K562 (cell line): ENCODE measurements at regions not wholly inside any gene's neighbourhood (a gene's known extent, or its start where the extent isn't known, plus 50 kb on each side); places are given as distances from the start of the nearest gene placed in this dataset.

Source experiments
- ATF2 ChIP-seq: sonication (generic); formaldehyde crosslinking; IDR thresholded peaks from 2 replicates; pipeline ENCODE4 v1.8.1; 2022; ENCODE audit warnings: missing genetic modification reagents
- CHD7 ChIP-seq: fragments of 200-600 bp; sonication (generic); IDR thresholded peaks from one replicate; pipeline ENCODE4 v1.6.1; 2012; ENCODE audit warnings: mild to moderate bottlenecking, low read depth, low read length, inconsistent platforms
- HNRNPH1 ChIP-seq: fragments of 200-400 bp; formaldehyde crosslinking; optimal IDR thresholded peaks from 2 replicates; pipeline ENCODE3; 2017; ENCODE audit warnings: low read depth, mild to moderate bottlenecking, low read length, moderate library complexity
- MYNN ChIP-seq, 2 experiments: sonication (generic); formaldehyde crosslinking in 1 of 2; IDR thresholded peaks; 2 replicates each; pipeline versions ENCODE4 v1.5.0 to v1.6.1; 2016 to 2020; ENCODE audit warnings: antibody characterized with exemption in 1 of 2, missing genetic modification reagents in 1 of 2
- NFE2L1 ChIP-seq: fragments of 450-650 bp; IDR thresholded peaks from 2 replicates; pipeline ENCODE4 v1.6.1; 2016; ENCODE audit warnings: missing genetic modification characterization, low read depth, mild to moderate bottlenecking, missing compliant biosample characterization, moderate library complexity, borderline replicate concordance
- SMAD1 ChIP-seq: fragments of 150-350 bp; IDR thresholded peaks from 2 replicates; pipeline ENCODE4 v1.6.1; 2014; ENCODE audit warnings: low read length, low read depth; ENCODE audit not compliant: partially characterized antibody
- SMARCA5 ChIP-seq: fragments of 450-650 bp; IDR thresholded peaks from 2 replicates; pipeline ENCODE4 v1.6.1; 2016
- TCF7 ChIP-seq: sonication (generic); IDR thresholded peaks from 2 replicates; pipeline ENCODE4 v1.6.1; 2016; ENCODE audit warnings: antibody characterized with exemption, borderline replicate concordance
- TGIF2 ChIP-seq: sonication (generic); formaldehyde crosslinking; IDR thresholded peaks from 2 replicates; pipeline ENCODE4 v1.8.1; 2022; ENCODE audit warnings: mild to moderate bottlenecking, missing genetic modification reagents, moderate library complexity
- TRIM28 ChIP-seq: fragments of 450-650 bp; IDR thresholded peaks from 2 replicates; pipeline ENCODE4 v1.6.1; 2017
- XRCC4 ChIP-seq: IDR thresholded peaks from one replicate; pipeline ENCODE4 v1.6.1; 2011; ENCODE audit not compliant: insufficient read depth, insufficient read length; ENCODE audit errors: extremely low read depth
- ZNF512 ChIP-seq: IDR thresholded peaks from 2 replicates; pipeline ENCODE4 v1.6.1; 2016; ENCODE audit warnings: missing genetic modification characterization, missing compliant biosample characterization

DNA sequence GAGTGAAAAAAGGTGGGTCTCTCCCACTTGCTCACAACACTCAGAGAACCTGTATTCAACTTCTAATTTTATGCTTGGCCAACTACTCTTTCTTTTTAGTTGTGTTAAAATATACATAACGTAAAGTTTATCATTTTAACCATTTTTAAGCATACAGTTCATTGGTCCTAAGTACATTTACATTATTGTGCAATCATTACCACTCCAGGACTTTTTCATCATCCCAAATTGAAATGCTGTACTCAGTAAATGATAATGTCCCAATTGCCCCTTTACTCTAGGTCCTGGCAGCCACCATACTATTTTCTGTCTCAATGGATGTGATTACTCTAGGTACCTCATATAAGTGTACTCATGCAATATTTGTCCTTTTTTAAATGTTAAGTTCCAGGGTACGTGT is 212.3 kb upstream of the PLXNA2 start:
- TF ChIP-seq ZNF512 (tag) (no peak), TCF7 (no peak), TGIF2 (CRISPR knock-in tag) (no peak), HNRNPH1 (no peak), XRCC4 (no peak), SMAD1 (no peak), NFE2L1 (tag) (no peak), CHD7 (no peak), ATF2 (CRISPR knock-in tag) (no peak), MYNN (IDR thresholded peaks at IDR 0.05) (no peak), MYNN (CRISPR knock-in tag; IDR thresholded peaks at IDR 0.05) (no peak), SMARCA5 (no peak), TRIM28 (no peak)
